ENCODE measurements at regions not wholly inside any gene's neighbourhood (a gene's known extent, or its start where the extent isn't known, plus 50 kb on each side); places are given as distances from the start of the nearest gene placed in this dataset.

DNA sequence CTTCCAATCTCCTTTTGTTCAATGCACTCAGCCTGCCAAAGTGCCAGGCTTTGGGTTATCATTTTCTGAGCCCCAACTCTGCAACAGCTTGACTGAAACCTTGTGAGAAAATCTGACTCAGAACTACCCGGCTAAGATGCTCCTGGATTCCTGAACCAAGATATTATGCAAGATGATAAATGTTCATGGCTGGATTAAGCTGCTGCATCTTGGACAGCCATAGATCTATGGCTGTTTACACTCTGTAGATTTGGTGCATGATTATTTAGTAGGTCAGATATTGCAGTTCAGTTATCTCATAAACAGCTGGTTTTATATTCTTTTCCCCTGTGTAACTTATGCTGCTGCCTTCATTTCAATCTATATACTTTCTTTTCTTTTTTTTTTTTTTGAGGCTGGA lies 243.5 kb downstream of the GATA3 start:
- TF ChIP-seq POLR2AphosphoS5 (IDR thresholded peaks at IDR 0.05) (no peak), POLR2A (IDR thresholded peaks at IDR 0.05) (no peak)
- TF ChIP-seq, protein P1, sequence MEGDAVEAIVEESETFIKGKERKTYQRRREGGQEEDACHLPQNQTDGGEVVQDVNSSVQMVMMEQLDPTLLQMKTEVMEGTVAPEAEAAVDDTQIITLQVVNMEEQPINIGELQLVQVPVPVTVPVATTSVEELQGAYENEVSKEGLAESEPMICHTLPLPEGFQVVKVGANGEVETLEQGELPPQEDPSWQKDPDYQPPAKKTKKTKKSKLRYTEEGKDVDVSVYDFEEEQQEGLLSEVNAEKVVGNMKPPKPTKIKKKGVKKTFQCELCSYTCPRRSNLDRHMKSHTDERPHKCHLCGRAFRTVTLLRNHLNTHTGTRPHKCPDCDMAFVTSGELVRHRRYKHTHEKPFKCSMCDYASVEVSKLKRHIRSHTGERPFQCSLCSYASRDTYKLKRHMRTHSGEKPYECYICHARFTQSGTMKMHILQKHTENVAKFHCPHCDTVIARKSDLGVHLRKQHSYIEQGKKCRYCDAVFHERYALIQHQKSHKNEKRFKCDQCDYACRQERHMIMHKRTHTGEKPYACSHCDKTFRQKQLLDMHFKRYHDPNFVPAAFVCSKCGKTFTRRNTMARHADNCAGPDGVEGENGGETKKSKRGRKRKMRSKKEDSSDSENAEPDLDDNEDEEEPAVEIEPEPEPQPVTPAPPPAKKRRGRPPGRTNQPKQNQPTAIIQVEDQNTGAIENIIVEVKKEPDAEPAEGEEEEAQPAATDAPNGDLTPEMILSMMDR (IDR thresholded peaks at IDR 0.05): no peak
- Histone ChIP-seq H3K27ac (no peak overlapping the region), H3K36me3 (no peaks in the 10 kb centered on the region), H3K4me3 (no peak overlapping the region), H3K27me3 (replicated peaks; ENCODE audit: insufficient read depth) (no peaks in the 10 kb centered on the region), H3K4me1 (replicated peaks) (no peaks in the 10 kb centered on the region), H3K9me3 (no peaks in the 10 kb centered on the region)
- intact Hi-C loops (cut with DNase I): no loop called here
- DNase-seq (ENCODE audit: low spot score): no peak
- WGBS: 65% methylated on average over 1 of the region's 1 CpG

- H3K36me3 ChIP-seq: no peaks in the 10 kb centered on the region
- no peaks in the 10 kb centered on the region for H3K4me1 ChIP-seq (replicated peaks)
- TF ChIP-seq, protein P1 (IDR thresholded peaks at IDR 0.05): no peak
- no peak for TF ChIP-seq POLR2AphosphoS5 (IDR thresholded peaks at IDR 0.05)
- DNase-seq (ENCODE audit: low spot score): no peak
- 66% methylated on average over 16 of the region's 16 CpGs for WGBS
- no peak overlapping the region for H3K4me3 ChIP-seq
- H3K27me3 ChIP-seq (replicated peaks; ENCODE audit: insufficient read depth): no peaks in the 10 kb centered on the region
- intact Hi-C loops (cut with DNase I): no loop called here
- no peak overlapping the region for H3K27ac ChIP-seq
- H3K9me3 ChIP-seq: no peaks in the 10 kb centered on the region
Measured at GRCh38 chr10:8298896-8299570, 244.5 kb downstream of the GATA3 start.

- Histone ChIP-seq H3K27ac (no peak overlapping the region), H3K4me1 (replicated peaks) (no peaks in the 10 kb centered on the region), H3K27me3 (replicated peaks; ENCODE audit: insufficient read depth) (no peaks in the 10 kb centered on the region), H3K4me3 (no peak overlapping the region), H3K36me3 (no peaks in the 10 kb centered on the region), H3K9me3 (no peaks in the 10 kb centered on the region)
- intact Hi-C loops (cut with DNase I): no loop called here
- peak; percentile 25 for DNase-seq (ENCODE audit: low spot score)
- TF ChIP-seq POLR2AphosphoS5 (IDR thresholded peaks at IDR 0.05) (no peak), POLR2A (IDR thresholded peaks at IDR 0.05) (no peak)
- TF ChIP-seq, protein P1 (IDR thresholded peaks at IDR 0.05): no peak
- WGBS: 47% methylated on average over 5 of the region's 5 CpGs
Measured at GRCh38 chr10:8300925-8301324, 246.4 kb downstream of the GATA3 start.

- no peaks in the 10 kb centered on the region for H3K9me3 ChIP-seq
- H3K4me3 ChIP-seq: no peak overlapping the region
- no peaks in the 10 kb centered on the region for H3K4me1 ChIP-seq (replicated peaks)
- no peaks in the 10 kb centered on the region for H3K27me3 ChIP-seq (replicated peaks; ENCODE audit: insufficient read depth)
- H3K27ac ChIP-seq: no peak overlapping the region
- TF ChIP-seq POLR2A (IDR thresholded peaks at IDR 0.05) (no peak), POLR2AphosphoS5 (IDR thresholded peaks at IDR 0.05) (no peak)
- TF ChIP-seq, protein P1 (IDR thresholded peaks at IDR 0.05): no peak
- intact Hi-C loops (cut with DNase I): no loop called here
- no peak for DNase-seq (ENCODE audit: low spot score)
- H3K36me3 ChIP-seq: no peaks in the 10 kb centered on the region
- WGBS: 39% methylated on average over 2 of the region's 2 CpGs
Measured at GRCh38 chr10:8301333-8301732, 246.8 kb downstream of the GATA3 start.

- Histone ChIP-seq H3K4me1 (replicated peaks) (no peaks in the 10 kb centered on the region), H3K9me3 (no peaks in the 10 kb centered on the region), H3K36me3 (no peaks in the 10 kb centered on the region), H3K27me3 (replicated peaks; ENCODE audit: insufficient read depth) (no peaks in the 10 kb centered on the region), H3K27ac (no peak overlapping the region), H3K4me3 (no peak overlapping the region)
- intact Hi-C loops (cut with DNase I): no loop called here
- 45% methylated on average over 4 of the region's 4 CpGs for WGBS
- TF ChIP-seq POLR2AphosphoS5 (IDR thresholded peaks at IDR 0.05): no peak
- TF ChIP-seq, protein P1 (IDR thresholded peaks at IDR 0.05): no peak
- TF ChIP-seq POLR2A (IDR thresholded peaks at IDR 0.05): no peak
- DNase-seq (ENCODE audit: low spot score): no peak
Measured at GRCh38 chr10:8301831-8302230, 247.3 kb downstream of the GATA3 start.
